ENCODE measurements at regions not wholly inside any gene's neighbourhood (a gene's known extent, or its start where the extent isn't known, plus 50 kb on each side); places are given as distances from the start of the nearest gene placed in this dataset.

GRCh38 chr3:144104679-144105078, 133.1 kb downstream of the DIPK2A start:
- no peaks in the 10 kb centered on the region for H3K27me3 ChIP-seq (ENCODE audit: insufficient read depth, low read length)
- H3K79me1 ChIP-seq (ENCODE audit: insufficient read depth, low read depth, low read length, poor library complexity, severe bottlenecking), result no peaks in the 10 kb centered on the region
- no peak overlapping the region for H3T11ph ChIP-seq (ENCODE audit: low read length)
- H4K5ac ChIP-seq (ENCODE audit: insufficient read length, low read depth, low read length), result no peak overlapping the region
- no peak overlapping the region for H2BK5ac ChIP-seq (ENCODE audit: insufficient read length, low read length)
- H4K20me1 ChIP-seq (ENCODE audit: control insufficient read depth, insufficient read depth, insufficient read length), result no peaks in the 10 kb centered on the region
- H3K27ac ChIP-seq (ENCODE audit: insufficient read length, low read depth, low read length), result no peak overlapping the region
- no peak overlapping the region for H2BK15ac ChIP-seq (ENCODE audit: low read depth, low read length)
- peaks cover 0 to 14% (median 4%) of the 10 kb centered on the region in 3 experiments; a peak in 3 of 7 replicates for H3K36me3 Mint-ChIP-seq (ENCODE audit: insufficient read depth in 1 of 3, low read depth in 3 of 3)
- peaks cover 4% of the 10 kb centered on the region for H3K9me3 ChIP-seq (ENCODE audit: control insufficient read depth, low read depth, low read length)
- H2BK12ac ChIP-seq (ENCODE audit: insufficient read length, low read depth, low read length), result no peak overlapping the region
- no peak overlapping the region for H3K27ac Mint-ChIP-seq
- H4K8ac ChIP-seq (replicated peaks; ENCODE audit: insufficient read length, low read depth, low read length), result no peak overlapping the region
- no peak overlapping the region for H3K4me2 ChIP-seq (ENCODE audit: insufficient read depth, insufficient read length, low read length)
- H3K4ac ChIP-seq (ENCODE audit: low read depth, low read length), result no peak overlapping the region
- H4K91ac ChIP-seq (ENCODE audit: insufficient read length, low read depth, low read length), result no peak overlapping the region
- no CpG with 5 or more reads among the region's 1 CpG for WGBS (ENCODE audit: extremely low coverage, insufficient read length, low lambda C conversion rate)
- no peak overlapping the region for H2BK120ac ChIP-seq (ENCODE audit: low read depth, low read length, poor library complexity, severe bottlenecking)
- DNase-seq, result no peak
- no peak overlapping the region for H3K18ac ChIP-seq (ENCODE audit: insufficient read length, low read depth, low read length)
- H3K4me1 Mint-ChIP-seq, result peaks cover 16 to 21% of the 10 kb centered on the region in 2 experiments
- no peak for TF ChIP-seq CTCF (conservative IDR thresholded peaks at IDR 0.05)
- no peak overlapping the region for H3K9ac ChIP-seq (ENCODE audit: extremely low read depth, insufficient read length, low read length)
- H3K4me3 Mint-ChIP-seq, result no peak overlapping the region
- no peak overlapping the region for H2AFZ ChIP-seq (ENCODE audit: low read length)
- no peaks in the 10 kb centered on the region; the same call in 1 of the 2 replicates for H3K27me3 Mint-ChIP-seq (ENCODE audit: low read depth)
- no peaks in the 10 kb centered on the region for H3K79me2 ChIP-seq (ENCODE audit: insufficient read depth, low read length)
- H3K23ac ChIP-seq (ENCODE audit: insufficient read length, low read depth, low read length), result no peak overlapping the region
- H3K9me3 Mint-ChIP-seq, result peaks cover 8 to 10% of the 10 kb centered on the region in 2 experiments
- H3K14ac ChIP-seq (ENCODE audit: insufficient read depth, low read length), result no peak overlapping the region
- no peaks in the 10 kb centered on the region for H3K23me2 ChIP-seq (ENCODE audit: insufficient read length, low read depth, low read length, poor library complexity, severe bottlenecking)
- H3K4me1 ChIP-seq (ENCODE audit: insufficient read depth, low read length), result peaks cover 5% of the 10 kb centered on the region; the same call in 1 of the 2 replicates
- no peak overlapping the region for H3K56ac ChIP-seq (ENCODE audit: insufficient read length, low read depth, low read length)
- H2AK5ac ChIP-seq (ENCODE audit: insufficient read length, low read length), result no peak overlapping the region
- no peak overlapping the region for H2BK20ac ChIP-seq (ENCODE audit: low read depth, low read length, poor library complexity, severe bottlenecking)

Data from H9 (cell line).